WTC11 (cell line): ENCODE measurements at regions not wholly inside any gene's neighbourhood (a gene's known extent, or its start where the extent isn't known, plus 50 kb on each side); places are given as distances from the start of the nearest gene placed in this dataset.

Source experiments
- ATAC-seq: fragments of 200-7000 bp; cut with Tn5 transposase; 2 replicates; pipeline ENCODE4 v1.10.0; 2021; ENCODE audit warnings: mild to moderate bottlenecking, moderate library complexity
- CTCF ChIA-PET: fragments of 300-600 bp; sonication (Branson Sonifier 250); formaldehyde crosslinking; loops from one replicate; lab custom pipeline; 2021; ENCODE audit warnings: antibody characterized with exemption; lab: Charles Lee
- POLR2A ChIA-PET: fragments of 350-600 bp; sonication (Branson Sonifier 250); formaldehyde crosslinking; loops from one replicate; lab custom pipeline; 2021; ENCODE audit warnings: antibody characterized with exemption; lab: Charles Lee
- DNase-seq: peaks from one replicate; pipeline ENCODE4 v3.0.0; 2021; ENCODE audit warnings: low spot score
- H3K27ac Mint-ChIP-seq: 2 replicates; pipeline ENCODE4 v1.8.0; 2021; ENCODE audit warnings: mixed read lengths
- H3K27me3 Mint-ChIP-seq: 2 replicates; pipeline ENCODE4 v1.8.0; 2021; ENCODE audit warnings: low read depth, mild to moderate bottlenecking, moderate library complexity, mixed read lengths
- H3K36me3 Mint-ChIP-seq: 2 replicates; pipeline ENCODE4 v1.8.0; 2021; ENCODE audit warnings: mixed read lengths
- H3K4me1 Mint-ChIP-seq: 2 replicates; pipeline ENCODE4 v1.8.0; 2022; ENCODE audit warnings: mixed read lengths
- H3K4me3 Mint-ChIP-seq: 2 replicates; pipeline ENCODE4 v1.8.0; 2021; ENCODE audit warnings: mild to moderate bottlenecking, moderate library complexity, mixed read lengths
- H3K9me3 Mint-ChIP-seq: 2 replicates; pipeline ENCODE4 v1.8.0; 2021; ENCODE audit warnings: mixed read lengths
- ATF1 ChIP-seq: sonication (generic); formaldehyde crosslinking; IDR thresholded peaks from 2 replicates; pipeline ENCODE4 v1.8.1; 2023; ENCODE audit warnings: mild to moderate bottlenecking, moderate library complexity, missing genetic modification reagents
- ATF6 ChIP-seq: sonication (generic); formaldehyde crosslinking; IDR thresholded peaks from 2 replicates; pipeline ENCODE4 v1.8.1; 2023; ENCODE audit warnings: mild to moderate bottlenecking, missing genetic modification reagents
- EMX1 ChIP-seq: fragments of 250-450 bp; sonication (Bioruptor Pico); IDR thresholded peaks from 2 replicates; pipeline ENCODE4 v1.8.0; 2021; ENCODE audit warnings: mild to moderate bottlenecking
- FOXK1 ChIP-seq: sonication (generic); formaldehyde crosslinking; IDR thresholded peaks from 2 replicates; pipeline ENCODE4 v1.8.0; 2022; ENCODE audit warnings: mild to moderate bottlenecking, moderate library complexity, missing genetic modification reagents
- GABPB1 ChIP-seq: sonication (generic); formaldehyde crosslinking; IDR thresholded peaks from 2 replicates; pipeline ENCODE4 v1.8.1; 2023; ENCODE audit warnings: mild to moderate bottlenecking, missing genetic modification reagents
- GTF2I ChIP-seq: fragments of 250-450 bp; sonication (Bioruptor Pico); conservative IDR thresholded peaks from 2 replicates; pipeline ENCODE4 v1.4.0; 2021; ENCODE audit warnings: mild to moderate bottlenecking
- KAT7 ChIP-seq: sonication (generic); formaldehyde crosslinking; IDR thresholded peaks from 2 replicates; pipeline ENCODE4 v1.8.1; 2023; ENCODE audit warnings: missing genetic modification reagents, mild to moderate bottlenecking, borderline replicate concordance
- MXD4 ChIP-seq: fragments of 250-450 bp; sonication (Bioruptor Pico); IDR thresholded peaks from 2 replicates; pipeline ENCODE4 v1.8.0; 2021; ENCODE audit warnings: mild to moderate bottlenecking, moderate library complexity, borderline replicate concordance
- NR1H2 ChIP-seq: sonication (generic); formaldehyde crosslinking; IDR thresholded peaks from 2 replicates; pipeline ENCODE4 v1.9.0; 2021; ENCODE audit warnings: mild to moderate bottlenecking, moderate library complexity, missing genetic modification reagents
- NR2C2 ChIP-seq: sonication (generic); formaldehyde crosslinking; IDR thresholded peaks from 2 replicates; pipeline ENCODE4 v1.8.0; 2022; ENCODE audit warnings: mild to moderate bottlenecking, missing genetic modification reagents
- PRDM15 ChIP-seq: sonication (generic); formaldehyde crosslinking; IDR thresholded peaks from 2 replicates; pipeline ENCODE4 v1.8.0; 2022; ENCODE audit warnings: missing genetic modification reagents
- SMAD4 ChIP-seq: sonication (generic); formaldehyde crosslinking; IDR thresholded peaks from 2 replicates; pipeline ENCODE4 v1.8.0; 2022; ENCODE audit warnings: mild to moderate bottlenecking, missing genetic modification reagents
- SP1 ChIP-seq: sonication (generic); formaldehyde crosslinking; conservative IDR thresholded peaks from 2 replicates; pipeline ENCODE4 v1.8.1; 2022; ENCODE audit warnings: missing genetic modification reagents
- TCF7 ChIP-seq: sonication (generic); formaldehyde crosslinking; IDR thresholded peaks from 2 replicates; pipeline ENCODE4 v1.8.0; 2022; ENCODE audit warnings: mild to moderate bottlenecking, low read depth, missing genetic modification reagents, moderate library complexity
- TEAD4 ChIP-seq: sonication (generic); formaldehyde crosslinking; IDR thresholded peaks from 2 replicates; pipeline ENCODE4 v1.8.0; 2022; ENCODE audit warnings: mild to moderate bottlenecking, missing genetic modification reagents
- TP53 ChIP-seq: sonication (generic); formaldehyde crosslinking; IDR thresholded peaks from 2 replicates; pipeline ENCODE4 v1.8.1; 2023; ENCODE audit warnings: mild to moderate bottlenecking, missing genetic modification reagents
- ZBTB21 ChIP-seq: sonication (generic); formaldehyde crosslinking; IDR thresholded peaks from 2 replicates; pipeline ENCODE4 v1.8.1; 2023; ENCODE audit warnings: mild to moderate bottlenecking, missing genetic modification reagents, borderline replicate concordance
- ZNF138 ChIP-seq: sonication (generic); formaldehyde crosslinking; conservative IDR thresholded peaks from 2 replicates; pipeline ENCODE4 v1.8.1; 2022; ENCODE audit warnings: mild to moderate bottlenecking, moderate library complexity, missing genetic modification reagents
- ZNF232 ChIP-seq: sonication (generic); formaldehyde crosslinking; IDR thresholded peaks from 2 replicates; pipeline ENCODE4 v1.8.0; 2022; ENCODE audit warnings: mild to moderate bottlenecking, missing genetic modification reagents
- ZNF317 ChIP-seq: sonication (generic); formaldehyde crosslinking; IDR thresholded peaks from 2 replicates; pipeline ENCODE4 v1.8.1; 2023; ENCODE audit warnings: low read depth, mild to moderate bottlenecking, moderate library complexity, missing genetic modification reagents, borderline replicate concordance
- ZNF671 ChIP-seq: fragments of 250-450 bp; sonication (Bioruptor Pico); IDR thresholded peaks from 2 replicates; pipeline ENCODE4 v1.8.0; 2021; ENCODE audit warnings: mild to moderate bottlenecking
- TF ChIP-seq, protein P1 (sequence below): sonication (generic); formaldehyde crosslinking; IDR thresholded peaks from 2 replicates; pipeline ENCODE4 v1.8.1; 2022; ENCODE audit warnings: missing genetic modification reagents, borderline replicate concordance
- TF ChIP-seq, protein P2 (sequence below): fragments of 250-450 bp; sonication (Bioruptor Pico); IDR thresholded peaks from 2 replicates; pipeline ENCODE4 v1.8.0; 2021; ENCODE audit warnings: mild to moderate bottlenecking

DNA sequence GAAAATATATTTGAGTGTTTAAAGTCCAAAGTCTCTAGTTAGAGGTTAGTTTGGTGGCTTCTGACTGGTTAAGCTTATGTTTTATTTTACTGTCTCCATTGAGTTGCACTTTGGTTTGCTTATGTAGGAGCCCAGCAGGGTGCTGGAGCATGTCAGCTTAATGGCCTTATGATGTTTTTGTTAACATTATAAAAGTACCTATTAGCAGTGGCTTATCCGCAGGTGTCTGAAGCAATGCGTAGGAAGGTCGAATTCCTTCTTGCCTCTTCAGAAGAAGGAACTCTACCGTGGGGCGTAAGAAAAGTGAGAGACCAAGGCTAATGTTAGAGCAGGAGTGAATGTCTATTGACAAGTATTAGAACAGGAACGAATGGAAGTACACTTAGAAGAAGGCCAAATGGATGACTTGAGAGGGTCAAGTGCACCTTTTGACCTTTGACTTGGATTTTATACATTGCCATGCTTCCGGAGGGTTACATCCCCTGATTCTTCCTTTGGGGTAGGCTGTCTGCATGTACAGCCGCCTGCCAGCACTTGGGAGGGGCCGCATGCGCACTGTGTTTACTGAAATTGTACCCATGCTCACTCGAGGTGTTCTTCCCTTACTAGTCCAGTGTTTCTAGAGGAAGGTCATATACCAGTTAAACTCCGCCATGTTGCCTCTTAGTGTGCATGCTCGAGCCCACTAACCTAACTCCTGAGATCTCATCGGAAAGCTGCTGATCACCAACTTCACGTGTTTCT is 793.9 kb upstream of the PCDH9 start:
- Mint-ChIP-seq H3K4me3 (no peak overlapping the region; the same call in 1 of the 2 replicates), H3K27me3 (peaks cover 19% of the 10 kb centered on the region), H3K36me3 (peaks cover 8% of the 10 kb centered on the region), H3K4me1 (peaks cover 37% of the 10 kb centered on the region), H3K9me3 (peaks cover 9% of the 10 kb centered on the region), H3K27ac (peak overlapping the region; percentile 13; the same call in 1 of the 2 replicates)
- DNase-seq (no peak), ATAC-seq (peak; percentile 67)
- POLR2A ChIA-PET, result no interaction called here
- CTCF ChIA-PET, result interaction anchor here (1.0 kb wide), 1 partner anchor 608 kb away, joined by 3 read pairs; no protein-coding TSS in a partner anchor
- TF ChIP-seq ZNF671 (CRISPR knock-in tag) (no peak), TP53 (no peak), MXD4 (CRISPR knock-in tag) (no peak), ZNF232 (CRISPR knock-in tag) (no peak)

GRCh38 chr13:68019901-68020300 is 789.8 kb upstream of the PCDH9 start:
- POLR2A ChIA-PET, result no interaction called here
- H3K9me3 Mint-ChIP-seq, result peaks cover 9% of the 10 kb centered on the region
- DNase-seq (no peak), ATAC-seq (no peak)
- no peak overlapping the region for H3K4me3 Mint-ChIP-seq
- peaks cover 32% of the 10 kb centered on the region for H3K4me1 Mint-ChIP-seq
- H3K27me3 Mint-ChIP-seq, result peaks cover 19% of the 10 kb centered on the region
- peaks cover 8% of the 10 kb centered on the region for H3K36me3 Mint-ChIP-seq
- CTCF ChIA-PET, result no interaction called here
- TF ChIP-seq ATF1 (CRISPR knock-in tag) (no peak), GABPB1 (CRISPR knock-in tag) (no peak), FOXK1 (no peak), ZNF317 (CRISPR knock-in tag) (no peak), TCF7 (CRISPR knock-in tag) (no peak), NR1H2 (CRISPR knock-in tag) (no peak), TEAD4 (CRISPR knock-in tag) (no peak), NR2C2 (no peak), GTF2I (no peak), SP1 (CRISPR knock-in tag) (no peak), ZNF138 (no peak), KAT7 (no peak), PRDM15 (CRISPR knock-in tag) (no peak), EMX1 (CRISPR knock-in tag) (no peak), SMAD4 (CRISPR knock-in tag) (no peak), ZBTB21 (CRISPR knock-in tag) (no peak), ATF6 (CRISPR knock-in tag) (no peak)
- TF ChIP-seq, protein P1, sequence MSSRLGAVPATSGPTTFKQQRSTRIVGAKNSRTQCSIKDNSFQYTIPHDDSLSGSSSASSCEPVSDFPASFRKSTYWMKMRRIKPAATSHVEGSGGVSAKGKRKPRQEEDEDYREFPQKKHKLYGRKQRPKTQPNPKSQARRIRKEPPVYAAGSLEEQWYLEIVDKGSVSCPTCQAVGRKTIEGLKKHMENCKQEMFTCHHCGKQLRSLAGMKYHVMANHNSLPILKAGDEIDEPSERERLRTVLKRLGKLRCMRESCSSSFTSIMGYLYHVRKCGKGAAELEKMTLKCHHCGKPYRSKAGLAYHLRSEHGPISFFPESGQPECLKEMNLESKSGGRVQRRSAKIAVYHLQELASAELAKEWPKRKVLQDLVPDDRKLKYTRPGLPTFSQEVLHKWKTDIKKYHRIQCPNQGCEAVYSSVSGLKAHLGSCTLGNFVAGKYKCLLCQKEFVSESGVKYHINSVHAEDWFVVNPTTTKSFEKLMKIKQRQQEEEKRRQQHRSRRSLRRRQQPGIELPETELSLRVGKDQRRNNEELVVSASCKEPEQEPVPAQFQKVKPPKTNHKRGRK, result no peak
- TF ChIP-seq, protein P2, sequence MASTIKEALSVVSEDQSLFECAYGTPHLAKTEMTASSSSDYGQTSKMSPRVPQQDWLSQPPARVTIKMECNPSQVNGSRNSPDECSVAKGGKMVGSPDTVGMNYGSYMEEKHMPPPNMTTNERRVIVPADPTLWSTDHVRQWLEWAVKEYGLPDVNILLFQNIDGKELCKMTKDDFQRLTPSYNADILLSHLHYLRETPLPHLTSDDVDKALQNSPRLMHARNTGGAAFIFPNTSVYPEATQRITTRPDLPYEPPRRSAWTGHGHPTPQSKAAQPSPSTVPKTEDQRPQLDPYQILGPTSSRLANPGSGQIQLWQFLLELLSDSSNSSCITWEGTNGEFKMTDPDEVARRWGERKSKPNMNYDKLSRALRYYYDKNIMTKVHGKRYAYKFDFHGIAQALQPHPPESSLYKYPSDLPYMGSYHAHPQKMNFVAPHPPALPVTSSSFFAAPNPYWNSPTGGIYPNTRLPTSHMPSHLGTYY, result no peak
- no peak overlapping the region for H3K27ac Mint-ChIP-seq
